ENCODE measurements at regions not wholly inside any gene's neighbourhood (a gene's known extent, or its start where the extent isn't known, plus 50 kb on each side); places are given as distances from the start of the nearest gene placed in this dataset.

- in situ Hi-C loops (cut with MboI; ENCODE audit: low pct_unique_long_range_greater_than_20kb in 2 of 9, low sequenced_read_pairs in 9 of 9, unreplicated experiment in 9 of 9): loop anchor here in 1 of 9 experiments (25.0 kb wide), 1 partner anchor 1518 kb away; no protein-coding TSS in a partner anchor
- ATAC-seq (replicated peaks in 6 of 8): peak; percentile 89 to 96 (median 92)
- 0 to 100% (median 40%) methylated on average over 1 to 4 of the region's 54 CpGs; no CpG with 5 or more reads in 3 of the 10 experiments for WGBS, 10 experiments
- Histone ChIP-seq H3K4me3 (peak overlapping the region in 3 of 5 donors; percentile 1 to 27 (median 21)), H3K4me1 (replicated peaks in 1 of 2) (peaks cover 27 to 30% of the 10 kb centered on the region in 2 donors), H3K27ac (peak overlapping the region in 1 of 2 donors; percentile 28)
These were observed 347.2 kb downstream of the ZNF536 start for GRCh38 chr19:30719189-30719998.

DNA sequence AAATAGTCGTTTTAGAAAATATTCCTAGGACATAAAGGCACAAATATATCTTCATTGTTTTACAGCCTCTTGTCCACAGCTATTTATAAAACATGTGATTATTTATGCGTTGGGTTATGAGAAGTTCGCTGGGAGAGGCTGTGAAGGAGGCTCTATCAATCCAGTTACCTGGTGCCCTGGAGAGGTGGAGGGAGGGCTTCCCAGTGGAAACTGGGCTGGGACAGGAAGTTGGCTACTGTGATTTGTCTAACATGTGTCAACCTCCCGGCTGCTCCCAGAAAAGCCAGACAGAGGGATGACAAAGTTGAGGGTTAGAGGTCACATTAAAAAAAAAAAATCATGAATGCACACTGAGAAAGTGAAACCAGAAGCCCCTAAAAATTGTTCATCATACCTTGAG, 346.5 kb downstream of the ZNF536 start:
- in situ Hi-C loops (cut with MboI; ENCODE audit: low pct_unique_long_range_greater_than_20kb in 2 of 9, low sequenced_read_pairs in 9 of 9, unreplicated experiment in 9 of 9): loop anchor here in 1 of 9 experiments (25.0 kb wide), 1 partner anchor 1519 kb away; no protein-coding TSS in a partner anchor
- WGBS, 10 experiments: 13 to 92% (median 32%) methylated on average over 1 to 4 of the region's 4 CpGs; no CpG with 5 or more reads in 1 of the 10 experiments
- Histone ChIP-seq H3K4me1 (replicated peaks in 1 of 2) (peaks cover 27 to 29% of the 10 kb centered on the region in 2 donors), H3K4me3 (no peak overlapping the region), H3K27ac (no peak overlapping the region)
- no peak for ATAC-seq (replicated peaks in 6 of 8)

GRCh38 chr19:30718014-30718413, 345.8 kb downstream of the ZNF536 start:
- WGBS, 10 experiments: 25 to 100% (median 85%) methylated on average over 1 to 2 of the region's 2 CpGs; no CpG with 5 or more reads in 2 of the 10 experiments
- Histone ChIP-seq H3K4me1 (replicated peaks in 1 of 2) (peaks cover 24 to 30% of the 10 kb centered on the region in 2 donors), H3K4me3 (no peak overlapping the region), H3K27ac (no peak overlapping the region)
- in situ Hi-C loops (cut with MboI; ENCODE audit: low pct_unique_long_range_greater_than_20kb in 2 of 9, low sequenced_read_pairs in 9 of 9, unreplicated experiment in 9 of 9): loop anchor here in 1 of 9 experiments (25.0 kb wide), 1 partner anchor 1519 kb away; no protein-coding TSS in a partner anchor
- ATAC-seq (replicated peaks in 6 of 8): no peak

DNA sequence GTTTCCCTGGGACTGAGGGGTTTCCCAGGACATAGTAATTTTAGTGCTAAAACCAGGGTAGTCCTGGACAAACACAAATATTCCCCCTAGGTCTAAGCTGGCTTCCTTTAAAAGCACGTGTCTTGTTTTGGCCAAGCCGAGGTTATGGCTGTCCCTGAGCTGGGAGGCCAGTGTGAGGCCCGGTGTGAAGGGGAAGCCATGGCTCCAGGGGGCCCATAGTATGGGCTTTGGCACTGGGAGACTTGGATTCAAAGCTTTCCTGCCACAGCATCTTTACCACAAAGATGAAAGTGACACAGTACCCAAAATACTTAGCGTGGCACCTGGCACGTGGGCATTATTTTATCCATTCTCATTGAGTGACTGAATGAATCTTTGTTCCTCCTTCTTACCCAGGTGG, 345.2 kb downstream of the ZNF536 start:
- Histone ChIP-seq H3K4me1 (replicated peaks in 1 of 2) (peaks cover 27 to 29% of the 10 kb centered on the region in 2 donors), H3K4me3 (no peak overlapping the region), H3K27ac (no peak overlapping the region)
- no peak for ATAC-seq (replicated peaks in 6 of 8)
- 43 to 100% (median 87%) methylated on average over 2 to 5 of the region's 5 CpGs; no CpG with 5 or more reads in 4 of the 10 experiments for WGBS, 10 experiments
- in situ Hi-C loops (cut with MboI; ENCODE audit: low pct_unique_long_range_greater_than_20kb in 2 of 9, low sequenced_read_pairs in 9 of 9, unreplicated experiment in 9 of 9): loop anchor here in 1 of 9 experiments (25.0 kb wide), 1 partner anchor 1520 kb away; no protein-coding TSS in a partner anchor

DNA sequence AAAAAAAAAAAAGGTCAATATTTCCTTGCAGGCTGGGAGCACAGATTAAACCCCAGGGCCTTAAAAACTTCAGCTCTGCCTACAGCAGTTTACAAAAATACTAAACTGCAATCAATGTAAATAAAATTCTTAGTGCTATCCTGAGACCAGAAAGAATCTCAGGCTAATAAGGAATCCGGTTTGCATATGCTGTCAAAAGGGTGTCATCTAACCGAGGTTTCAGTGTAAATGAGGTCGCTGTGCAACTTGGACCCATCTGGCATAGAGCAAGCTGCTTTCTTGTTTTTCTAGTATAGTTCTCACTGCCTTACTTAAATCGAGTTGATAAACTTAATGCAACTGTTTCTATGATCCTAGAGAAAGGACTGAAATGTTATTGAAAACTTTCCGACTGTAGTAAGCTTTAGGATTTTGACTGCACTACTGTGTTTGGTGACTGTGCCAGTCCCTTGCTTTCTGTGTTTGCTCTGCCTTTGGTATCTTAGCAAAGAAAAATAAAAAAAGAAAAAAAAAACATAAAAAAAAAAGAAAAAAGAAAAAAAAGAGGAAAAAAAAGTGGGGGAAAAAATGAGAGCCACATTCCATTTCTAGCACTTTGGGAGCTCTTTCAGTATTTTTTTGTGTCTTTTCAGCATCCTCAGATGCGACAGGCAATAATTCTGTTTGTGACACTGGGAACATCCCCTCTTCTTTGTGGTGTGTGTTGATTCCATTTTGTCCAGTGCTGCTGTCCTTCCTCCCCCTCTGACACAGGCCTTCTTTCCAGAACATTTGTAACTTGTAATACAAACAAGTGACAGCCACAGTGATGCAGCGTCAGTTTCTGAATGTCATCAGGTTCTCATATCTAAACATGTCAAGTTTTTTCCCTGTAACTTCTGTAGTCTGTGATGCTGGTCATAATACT, 340.5 kb downstream of the ZNF536 start:
- peak in 7 of 8 experiments; percentile 38 to 80 (median 66) for ATAC-seq (replicated peaks in 6 of 8)
- Histone ChIP-seq H3K4me1 (replicated peaks in 1 of 2) (peaks cover 22 to 30% of the 10 kb centered on the region in 2 donors), H3K27ac (peak overlapping the region; percentile 23 to 43), H3K4me3 (no peak overlapping the region)
- in situ Hi-C loops (cut with MboI; ENCODE audit: low pct_unique_long_range_greater_than_20kb in 2 of 9, low sequenced_read_pairs in 9 of 9, unreplicated experiment in 9 of 9): loop anchor here in 1 of 9 experiments (25.0 kb wide), 1 partner anchor 1525 kb away; no protein-coding TSS in a partner anchor
- 12 to 100% (median 39%) methylated on average over 1 to 7 of the region's 7 CpGs for WGBS, 10 experiments

DNA sequence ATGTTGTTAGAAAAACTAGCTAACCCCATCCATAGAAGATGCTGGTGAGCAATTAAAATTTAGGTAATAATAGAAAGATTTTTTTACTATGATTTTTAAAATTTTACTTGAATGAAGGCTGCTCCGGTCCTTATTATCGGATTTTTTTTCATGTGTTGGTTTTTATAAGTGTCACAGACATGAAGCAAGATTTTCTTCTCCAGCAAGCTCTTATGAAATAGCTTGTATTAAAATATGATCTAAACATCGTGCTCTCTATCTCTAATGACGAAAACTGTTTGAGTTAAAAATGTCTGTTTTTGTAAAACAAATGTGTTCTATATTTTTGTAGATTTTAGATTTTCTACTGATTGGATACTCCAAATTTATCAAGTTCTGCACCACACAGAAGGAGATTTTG, 339.6 kb downstream of the ZNF536 start:
- in situ Hi-C loops (cut with MboI; ENCODE audit: low pct_unique_long_range_greater_than_20kb in 2 of 9, low sequenced_read_pairs in 9 of 9, unreplicated experiment in 9 of 9): loop anchor here in 1 of 9 experiments (25.0 kb wide), 1 partner anchor 1525 kb away; no protein-coding TSS in a partner anchor
- ATAC-seq (replicated peaks in 6 of 8): no peak
- Histone ChIP-seq H3K27ac (peak overlapping the region; percentile 23 to 43), H3K4me3 (no peak overlapping the region), H3K4me1 (replicated peaks in 1 of 2) (peaks cover 22 to 30% of the 10 kb centered on the region in 2 donors)
- 73 to 100% (median 93%) methylated on average over 4 of the region's 4 CpGs; no CpG with 5 or more reads in 1 of the 10 experiments for WGBS, 10 experiments

- peak in 6 of 8 experiments; percentile 76 to 98 (median 91) for ATAC-seq (replicated peaks in 6 of 8)
- Histone ChIP-seq H3K4me3 (no peak overlapping the region), H3K4me1 (replicated peaks in 1 of 2) (peaks cover 22 to 30% of the 10 kb centered on the region in 2 donors), H3K27ac (peak overlapping the region in 1 of 2 donors; percentile 66)
- WGBS, 10 experiments: 12 to 81% (median 44%) methylated on average over 2 to 16 of the region's 17 CpGs; no CpG with 5 or more reads in 1 of the 10 experiments
- in situ Hi-C loops (cut with MboI; ENCODE audit: low pct_unique_long_range_greater_than_20kb in 2 of 9, low sequenced_read_pairs in 9 of 9, unreplicated experiment in 9 of 9): loop anchor here in 1 of 9 experiments (25.0 kb wide), 1 partner anchor 1526 kb away; no protein-coding TSS in a partner anchor
These were observed 339.1 kb downstream of the ZNF536 start for GRCh38 chr19:30711296-30711695.

DNA sequence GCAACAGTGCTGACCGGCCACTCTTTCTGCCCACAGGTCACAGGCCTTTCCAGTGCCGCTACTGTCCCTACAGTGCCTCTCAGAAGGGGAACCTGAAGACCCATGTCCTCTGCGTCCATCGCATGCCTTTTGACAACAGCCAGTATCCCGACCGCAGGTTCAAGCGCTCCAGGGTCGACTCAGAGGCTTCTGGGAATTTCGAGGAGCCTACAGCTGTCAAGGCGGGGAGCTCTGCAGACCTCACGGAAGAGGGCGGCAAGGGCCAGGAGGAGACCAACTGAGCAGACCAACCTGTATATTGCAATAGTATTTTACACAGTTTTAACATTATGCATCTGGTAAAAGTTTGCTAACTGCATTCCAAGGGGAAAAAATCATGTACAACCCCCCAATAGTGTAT, 338.5 kb downstream of the ZNF536 start:
- Histone ChIP-seq H3K4me1 (replicated peaks in 1 of 2) (peaks cover 22 to 30% of the 10 kb centered on the region in 2 donors), H3K4me3 (no peak overlapping the region), H3K27ac (no peak overlapping the region)
- in situ Hi-C loops (cut with MboI; ENCODE audit: low pct_unique_long_range_greater_than_20kb in 2 of 9, low sequenced_read_pairs in 9 of 9, unreplicated experiment in 9 of 9): loop anchor here in 1 of 9 experiments (25.0 kb wide), 1 partner anchor 1527 kb away; no protein-coding TSS in a partner anchor
- ATAC-seq (replicated peaks in 6 of 8): no peak
- 58 to 100% (median 89%) methylated on average over 1 to 12 of the region's 12 CpGs; no CpG with 5 or more reads in 4 of the 10 experiments for WGBS, 10 experiments

- Histone ChIP-seq H3K4me3 (no peak overlapping the region), H3K27ac (no peak overlapping the region), H3K4me1 (replicated peaks in 1 of 2) (peaks cover 25 to 30% of the 10 kb centered on the region in 2 donors)
- in situ Hi-C loops (cut with MboI; ENCODE audit: low pct_unique_long_range_greater_than_20kb in 2 of 9, low sequenced_read_pairs in 9 of 9, unreplicated experiment in 9 of 9): loop anchor here in 1 of 9 experiments (25.0 kb wide), 1 partner anchor 1529 kb away; no protein-coding TSS in a partner anchor
- 38 to 100% (median 92%) methylated on average over 2 to 9 of the region's 11 CpGs; no CpG with 5 or more reads in 2 of the 10 experiments for WGBS, 10 experiments
- no peak for ATAC-seq (replicated peaks in 6 of 8)
These were observed 336.4 kb downstream of the ZNF536 start for GRCh38 chr19:30708416-30709178.

DNA sequence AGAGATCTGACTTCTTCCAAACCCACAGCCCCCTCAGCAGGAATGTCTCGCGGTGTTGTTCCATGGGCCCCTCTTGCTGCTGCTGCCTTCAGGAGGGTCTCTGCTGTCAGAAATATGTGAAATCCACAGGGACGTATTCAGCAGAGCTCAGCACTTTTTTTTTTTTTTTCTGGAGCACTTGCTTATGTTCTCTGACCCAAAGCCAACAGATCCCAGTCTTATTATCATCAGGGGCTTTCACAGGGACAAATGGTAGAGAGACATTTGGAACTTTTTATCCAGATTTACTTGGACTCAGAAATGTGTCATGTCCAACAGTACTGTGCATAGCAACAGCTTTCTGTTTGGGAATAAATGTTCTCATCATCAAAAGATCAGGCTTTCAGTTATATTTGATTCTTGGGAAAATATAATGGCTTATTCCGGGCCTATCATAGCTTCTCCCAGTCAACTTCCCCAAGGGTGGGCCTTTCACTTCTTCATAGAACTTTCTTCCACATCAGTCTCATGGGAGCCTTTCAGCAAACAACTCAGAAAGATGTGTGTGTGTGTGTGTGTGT, 332.7 kb downstream of the ZNF536 start:
- peaks cover 0 to 3% of the 10 kb centered on the region in 2 donors for H3K4me1 ChIP-seq (replicated peaks in 1 of 2)
- no peak overlapping the region for H3K4me3 ChIP-seq
- no peak for ATAC-seq (replicated peaks in 6 of 8)
- WGBS, 10 experiments: 36 to 100% (median 100%) methylated on average over 1 to 3 of the region's 4 CpGs; no CpG with 5 or more reads in 3 of the 10 experiments
- in situ Hi-C loops (cut with MboI; ENCODE audit: low pct_unique_long_range_greater_than_20kb in 2 of 9, low sequenced_read_pairs in 9 of 9, unreplicated experiment in 9 of 9): loop anchor here in 1 of 9 experiments (25.0 kb wide), 1 partner anchor 1532 kb away; no protein-coding TSS in a partner anchor
- no peak overlapping the region for H3K27ac ChIP-seq

- in situ Hi-C loops (cut with MboI; ENCODE audit: low pct_unique_long_range_greater_than_20kb in 2 of 9, low sequenced_read_pairs in 9 of 9, unreplicated experiment in 9 of 9): loop anchor here in 1 of 9 experiments (25.0 kb wide), 1 partner anchor 1534 kb away; no protein-coding TSS in a partner anchor
- 0 to 100% (median 83%) methylated on average over 1 to 4 of the region's 4 CpGs; no CpG with 5 or more reads in 2 of the 10 experiments for WGBS, 10 experiments
- H3K4me3 ChIP-seq: no peak overlapping the region
- no peak for ATAC-seq (replicated peaks in 6 of 8)
- peaks cover 0 to 3% of the 10 kb centered on the region in 2 donors for H3K4me1 ChIP-seq (replicated peaks in 1 of 2)
- no peak overlapping the region for H3K27ac ChIP-seq
These were observed 331.5 kb downstream of the ZNF536 start for GRCh38 chr19:30703645-30704044.

All from motor neuron (in vitro differentiated cells).